Uterus (tissue), 3 donors: ENCODE measurements at regions not wholly inside any gene's neighbourhood (a gene's known extent, or its start where the extent isn't known, plus 50 kb on each side); places are given as distances from the start of the nearest gene placed in this dataset.

Experiments used
- DNase-seq, 2 donors: peaks; one replicate each; pipeline ENCODE4 v3.0.0-alpha.2; 2019 to 2020
- H3K27ac ChIP-seq, 2 donors: fragments of 200-600 bp; sonication (generic); 1 replicate in 1 of 2; 2 replicates in 1 of 2; pipeline ENCODE4 v1.5.1; 2016 to 2018
- H3K27me3 ChIP-seq, 2 donors: fragments of 200-600 bp; sonication (generic); one replicate each; pipeline ENCODE4 v1.5.1; 2018 to 2019; ENCODE audit warnings: control low read depth in 1 of 2
- H3K36me3 ChIP-seq, 2 donors: fragments of 200-600 bp; sonication (generic); one replicate each; pipeline ENCODE4 v1.5.1; 2019; ENCODE audit warnings: control low read depth in 1 of 2
- H3K4me1 ChIP-seq, 2 donors: fragments of 200-600 bp; sonication (generic); one replicate each; pipeline ENCODE4 v1.5.1; 2018 to 2019; ENCODE audit warnings: control low read depth in 1 of 2
- H3K4me3 ChIP-seq, 2 donors: fragments of 200-600 bp; sonication (generic); 1 replicate in 1 of 2; 2 replicates in 1 of 2; pipeline ENCODE4 v1.5.1; 2018 to 2019; ENCODE audit warnings: mild to moderate bottlenecking in 1 of 2
- H3K9me3 ChIP-seq, 2 donors: fragments of 200-600 bp; sonication (generic); one replicate each; pipeline ENCODE4 v1.5.1; 2019; ENCODE audit warnings: control low read depth in 1 of 2
- POLR2A ChIP-seq, 2 donors: fragments of 450-650 bp; IDR thresholded peaks; one replicate each; pipeline ENCODE4 v1.6.1; 2016; ENCODE audit warnings: antibody characterized with exemption in 2 of 2, mild to moderate bottlenecking in 1 of 2, moderate library complexity in 1 of 2
- intact Hi-C: fragments of 100-400 bp; cut with DNase I; formaldehyde crosslinking; loops from one replicate; pipeline ENCODE4 v1.15.1; 2023; ENCODE audit warnings: low total_unique reads
- TF ChIP-seq, protein P1 (sequence below), 4 experiments: fragments of 200-600 bp in 2 of 4; fragments of 450-650 bp in 2 of 4; sonication (generic) in 2 of 4; IDR thresholded peaks; one replicate each; pipeline ENCODE4 v1.5.1; 2016 to 2019; ENCODE audit warnings: antibody characterized with exemption in 4 of 4, mild to moderate bottlenecking in 2 of 4, moderate library complexity in 1 of 4
- donor health status: DM: yes; HTN: yes; CAD: no.

- Histone ChIP-seq H3K4me3 (no peak overlapping the region), H3K36me3 (no peaks in the 10 kb centered on the region), H3K4me1 (peaks cover 0 to 3% of the 10 kb centered on the region in 2 donors), H3K27me3 (no peaks in the 10 kb centered on the region), H3K27ac (no peak overlapping the region), H3K9me3 (no peaks in the 10 kb centered on the region)
- TF ChIP-seq POLR2A (IDR thresholded peaks at IDR 0.05) = no peak
- TF ChIP-seq, protein P1, sequence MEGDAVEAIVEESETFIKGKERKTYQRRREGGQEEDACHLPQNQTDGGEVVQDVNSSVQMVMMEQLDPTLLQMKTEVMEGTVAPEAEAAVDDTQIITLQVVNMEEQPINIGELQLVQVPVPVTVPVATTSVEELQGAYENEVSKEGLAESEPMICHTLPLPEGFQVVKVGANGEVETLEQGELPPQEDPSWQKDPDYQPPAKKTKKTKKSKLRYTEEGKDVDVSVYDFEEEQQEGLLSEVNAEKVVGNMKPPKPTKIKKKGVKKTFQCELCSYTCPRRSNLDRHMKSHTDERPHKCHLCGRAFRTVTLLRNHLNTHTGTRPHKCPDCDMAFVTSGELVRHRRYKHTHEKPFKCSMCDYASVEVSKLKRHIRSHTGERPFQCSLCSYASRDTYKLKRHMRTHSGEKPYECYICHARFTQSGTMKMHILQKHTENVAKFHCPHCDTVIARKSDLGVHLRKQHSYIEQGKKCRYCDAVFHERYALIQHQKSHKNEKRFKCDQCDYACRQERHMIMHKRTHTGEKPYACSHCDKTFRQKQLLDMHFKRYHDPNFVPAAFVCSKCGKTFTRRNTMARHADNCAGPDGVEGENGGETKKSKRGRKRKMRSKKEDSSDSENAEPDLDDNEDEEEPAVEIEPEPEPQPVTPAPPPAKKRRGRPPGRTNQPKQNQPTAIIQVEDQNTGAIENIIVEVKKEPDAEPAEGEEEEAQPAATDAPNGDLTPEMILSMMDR (IDR thresholded peaks at IDR 0.05) = no peak
- intact Hi-C loops = no loop called here
- DNase-seq = no peak
These were observed 72.7 kb upstream of the PRDM11 start for GRCh38 chr11:45073685-45074141.

DNA sequence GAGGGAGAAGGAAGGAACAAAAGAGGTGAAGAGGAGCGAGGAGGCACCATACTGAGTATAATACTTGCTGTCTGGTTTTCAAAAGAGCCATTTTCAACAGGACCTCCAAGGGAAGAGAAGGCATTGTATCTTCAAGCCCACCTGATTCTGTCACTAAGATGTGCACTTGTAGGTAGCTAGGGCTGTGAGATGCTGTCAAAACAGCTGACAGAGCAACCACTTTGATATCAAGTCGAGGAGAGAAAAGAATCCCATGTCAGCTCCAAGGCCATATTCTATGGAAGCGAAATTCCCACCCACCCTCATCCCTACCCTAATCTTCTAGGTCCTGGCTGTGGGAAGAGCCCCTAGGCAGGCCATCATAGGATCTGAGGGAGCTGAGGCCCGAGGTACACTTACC lies 70.9 kb upstream of the PRDM11 start:
- no peak for DNase-seq
- H3K27ac ChIP-seq = no peak overlapping the region
- H3K9me3 ChIP-seq = no peaks in the 10 kb centered on the region
- TF ChIP-seq, protein P1 (IDR thresholded peaks at IDR 0.05) = no peak
- TF ChIP-seq POLR2A (IDR thresholded peaks at IDR 0.05) = no peak
- no peaks in the 10 kb centered on the region for H3K36me3 ChIP-seq
- intact Hi-C loops = no loop called here
- H3K4me3 ChIP-seq = no peak overlapping the region
- H3K4me1 ChIP-seq = peaks cover 0 to 8% of the 10 kb centered on the region in 2 donors
- H3K27me3 ChIP-seq = no peaks in the 10 kb centered on the region

- H3K4me1 ChIP-seq = peaks cover 0 to 8% of the 10 kb centered on the region in 2 donors
- DNase-seq = no peak
- intact Hi-C loops = no loop called here
- H3K27ac ChIP-seq = no peak overlapping the region
- H3K4me3 ChIP-seq = no peak overlapping the region
- H3K27me3 ChIP-seq = no peaks in the 10 kb centered on the region
- TF ChIP-seq, protein P1 (IDR thresholded peaks at IDR 0.05) = no peak
- no peak for TF ChIP-seq POLR2A (IDR thresholded peaks at IDR 0.05)
- H3K36me3 ChIP-seq = no peaks in the 10 kb centered on the region
- H3K9me3 ChIP-seq = no peaks in the 10 kb centered on the region
These were observed 70.5 kb upstream of the PRDM11 start for GRCh38 chr11:45075952-45076351.

DNA sequence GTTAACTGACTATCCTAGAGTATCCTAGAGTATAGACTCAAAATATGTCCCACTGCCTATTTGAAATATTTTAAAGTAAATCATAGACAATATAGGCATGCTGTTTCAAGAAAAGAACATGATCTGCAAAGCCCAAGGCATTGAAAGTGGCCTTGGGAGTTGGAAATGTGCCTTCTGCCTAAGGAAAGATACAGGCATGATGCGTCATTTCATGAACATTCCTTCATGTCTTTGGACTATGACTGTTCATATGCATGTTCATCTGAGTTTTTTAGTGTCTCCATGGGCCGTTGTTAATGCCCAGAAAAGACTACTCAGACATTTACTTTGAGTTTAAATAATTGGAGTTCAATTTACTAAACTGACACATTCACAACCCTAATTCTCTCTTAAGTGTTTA lies 69.7 kb upstream of the PRDM11 start:
- peaks cover 0 to 8% of the 10 kb centered on the region in 2 donors for H3K4me1 ChIP-seq
- intact Hi-C loops = no loop called here
- no peaks in the 10 kb centered on the region for H3K9me3 ChIP-seq
- TF ChIP-seq, protein P1 (IDR thresholded peaks at IDR 0.05) = no peak
- TF ChIP-seq POLR2A (IDR thresholded peaks at IDR 0.05) = no peak
- H3K27ac ChIP-seq = no peak overlapping the region
- no peak overlapping the region for H3K4me3 ChIP-seq
- no peaks in the 10 kb centered on the region for H3K27me3 ChIP-seq
- no peak for DNase-seq
- no peaks in the 10 kb centered on the region for H3K36me3 ChIP-seq

DNA sequence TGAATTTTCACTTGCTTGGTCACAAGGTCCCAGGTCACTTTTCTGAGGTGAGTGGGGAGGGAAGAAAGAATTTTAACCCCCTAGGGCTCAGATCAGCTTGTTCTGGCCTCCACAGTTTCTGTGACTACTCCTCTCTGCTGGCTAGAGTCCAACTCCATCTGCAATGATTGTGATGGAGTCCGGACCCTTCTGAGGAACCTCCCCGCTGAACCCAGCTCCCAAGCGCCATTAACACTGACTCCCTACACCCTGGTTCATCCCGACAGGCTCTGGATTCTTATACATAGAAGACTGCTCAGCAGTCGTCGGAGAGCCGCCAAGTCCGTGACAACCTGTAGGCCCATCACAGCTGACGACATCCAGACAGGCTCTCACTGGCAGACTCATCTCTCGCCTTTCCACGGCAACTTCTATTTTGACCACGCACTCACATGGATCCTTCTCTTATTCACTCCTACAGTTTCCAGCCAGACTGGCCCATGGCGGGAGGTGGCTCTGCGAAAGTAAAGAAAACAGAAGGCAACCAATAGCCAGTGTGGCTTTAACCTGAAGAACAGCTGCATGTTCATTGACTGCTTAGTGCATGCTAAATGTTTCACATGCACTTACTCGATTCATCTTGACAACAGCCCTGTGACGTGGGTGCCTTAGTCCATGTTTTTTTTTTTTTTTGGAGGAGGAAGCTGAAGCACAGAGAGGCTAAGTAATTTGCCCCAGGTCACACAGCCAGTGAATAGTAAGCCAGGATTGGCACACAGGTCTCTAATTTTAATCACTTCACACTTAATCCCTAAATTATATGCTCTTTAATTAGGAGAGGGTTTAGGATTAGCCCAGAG lies 68.0 kb upstream of the PRDM11 start:
- intact Hi-C loops = no loop called here
- H3K27ac ChIP-seq = no peak overlapping the region
- no peaks in the 10 kb centered on the region for H3K27me3 ChIP-seq
- peaks cover 0 to 8% of the 10 kb centered on the region in 2 donors for H3K4me1 ChIP-seq
- H3K4me3 ChIP-seq = no peak overlapping the region
- H3K9me3 ChIP-seq = no peaks in the 10 kb centered on the region
- peak; percentile 52 to 59 for DNase-seq
- H3K36me3 ChIP-seq = no peaks in the 10 kb centered on the region
- TF ChIP-seq, protein P1 (IDR thresholded peaks at IDR 0.05) = no peak
- TF ChIP-seq POLR2A (IDR thresholded peaks at IDR 0.05) = no peak
